Esophagus mucosa (tissue), 1 donor: ENCODE measurements at regions not wholly inside any gene's neighbourhood (a gene's known extent, or its start where the extent isn't known, plus 50 kb on each side); places are given as distances from the start of the nearest gene placed in this dataset.

ENCODE experiments used
- ATAC-seq: fragments of 200-7000 bp; cut with Tn5 transposase; one replicate; pipeline ENCODE4 v1.9.1; 2020
- donor health status: DM: yes; HTN: yes; CAD: no.

- ATAC-seq = no peak
Measured at GRCh38 chr2:128438091-128438490, 119.4 kb upstream of the HS6ST1 start.

- no peak for ATAC-seq
Measured at GRCh38 chr2:128438586-128438985, 119.9 kb upstream of the HS6ST1 start.

GRCh38 chr2:128439031-128439790 is 120.5 kb upstream of the HS6ST1 start:
- ATAC-seq = no peak

- no peak for ATAC-seq
Measured at GRCh38 chr2:128439791-128440665, 121.4 kb upstream of the HS6ST1 start.

GRCh38 chr2:128440666-128441340 is 122.1 kb upstream of the HS6ST1 start:
- no peak for ATAC-seq

GRCh38 chr2:128441341-128442052 is 122.8 kb upstream of the HS6ST1 start:
- ATAC-seq = peak; percentile 5

- no peak for ATAC-seq
Measured at GRCh38 chr2:128442053-128442751, 123.5 kb upstream of the HS6ST1 start.

GRCh38 chr2:128442891-128443302 is 124.2 kb upstream of the HS6ST1 start:
- ATAC-seq = no peak

- no peak for ATAC-seq
Measured at GRCh38 chr2:128444121-128444771, 125.6 kb upstream of the HS6ST1 start.

GRCh38 chr2:128444816-128445522 is 126.3 kb upstream of the HS6ST1 start:
- ATAC-seq = no peak

- no peak for ATAC-seq
Measured at GRCh38 chr2:128445523-128445900, 126.8 kb upstream of the HS6ST1 start.

GRCh38 chr2:128446049-128446873 is 127.6 kb upstream of the HS6ST1 start:
- peak; percentile 22 for ATAC-seq

- no peak for ATAC-seq
Measured at GRCh38 chr2:128446874-128447537, 128.3 kb upstream of the HS6ST1 start.

GRCh38 chr2:128447538-128447995 is 128.9 kb upstream of the HS6ST1 start:
- no peak for ATAC-seq

GRCh38 chr2:128448331-128449225 is 129.9 kb upstream of the HS6ST1 start:
- ATAC-seq = no peak

- ATAC-seq = no peak
Measured at GRCh38 chr2:128449226-128450061, 130.8 kb upstream of the HS6ST1 start.
